ENCODE measurements at regions not wholly inside any gene's neighbourhood (a gene's known extent, or its start where the extent isn't known, plus 50 kb on each side); places are given as distances from the start of the nearest gene placed in this dataset.

GRCh38 chr17:5698959-5699358, 114.7 kb upstream of the NLRP1 start:
- FAIRE-seq (no peak), DNase-seq (ENCODE audit: insufficient read length) (no peak)
- TF ChIP-seq POLR2AphosphoS5 (IDR thresholded peaks at IDR 0.05; ENCODE audit: low read depth, low read length), result no peak
- TF ChIP-seq POLR2A (IDR thresholded peaks at IDR 0.05; ENCODE audit: low read depth, low read length), result no peak
- TF ChIP-seq TAF1 (IDR thresholded peaks at IDR 0.05; ENCODE audit: borderline replicate concordance, low read depth, low read length), result no peak

- DNase-seq (ENCODE audit: insufficient read length) (no peak), FAIRE-seq (no peak)
- TF ChIP-seq POLR2A (IDR thresholded peaks at IDR 0.05; ENCODE audit: low read depth, low read length) (no peak), TAF1 (IDR thresholded peaks at IDR 0.05; ENCODE audit: borderline replicate concordance, low read depth, low read length) (no peak), POLR2AphosphoS5 (IDR thresholded peaks at IDR 0.05; ENCODE audit: low read depth, low read length) (no peak)
These were observed 115.5 kb upstream of the NLRP1 start for GRCh38 chr17:5699814-5700213.

- TF ChIP-seq TAF1 (IDR thresholded peaks at IDR 0.05; ENCODE audit: borderline replicate concordance, low read depth, low read length) (no peak), POLR2AphosphoS5 (IDR thresholded peaks at IDR 0.05; ENCODE audit: low read depth, low read length) (no peak), POLR2A (IDR thresholded peaks at IDR 0.05; ENCODE audit: low read depth, low read length) (no peak)
These were observed 116.4 kb upstream of the NLRP1 start for GRCh38 chr17:5700745-5701144.

GRCh38 chr17:5701381-5701780, 117.1 kb upstream of the NLRP1 start:
- no peak for DNase-seq (ENCODE audit: insufficient read length)
- no peak for FAIRE-seq
- no peak for TF ChIP-seq POLR2AphosphoS5 (IDR thresholded peaks at IDR 0.05; ENCODE audit: low read depth, low read length)
- no peak for TF ChIP-seq TAF1 (IDR thresholded peaks at IDR 0.05; ENCODE audit: borderline replicate concordance, low read depth, low read length)
- no peak for TF ChIP-seq POLR2A (IDR thresholded peaks at IDR 0.05; ENCODE audit: low read depth, low read length)

More at GRCh38 chr17:5700745-5701144, 116.4 kb upstream of the NLRP1 start:
- FAIRE-seq (no peak), DNase-seq (ENCODE audit: insufficient read length) (no peak)

- TF ChIP-seq TAF1 (IDR thresholded peaks at IDR 0.05; ENCODE audit: borderline replicate concordance, low read depth, low read length) (no peak), POLR2A (IDR thresholded peaks at IDR 0.05; ENCODE audit: low read depth, low read length) (no peak), POLR2AphosphoS5 (IDR thresholded peaks at IDR 0.05; ENCODE audit: low read depth, low read length) (no peak)
- DNase-seq (ENCODE audit: insufficient read length), result no peak
These were observed 118.7 kb upstream of the NLRP1 start for GRCh38 chr17:5702951-5703510.

GRCh38 chr17:5703736-5704135, 119.4 kb upstream of the NLRP1 start:
- DNase-seq (ENCODE audit: insufficient read length) (no peak), FAIRE-seq (no peak)
- no peak for TF ChIP-seq POLR2A (IDR thresholded peaks at IDR 0.05; ENCODE audit: low read depth, low read length)
- no peak for TF ChIP-seq TAF1 (IDR thresholded peaks at IDR 0.05; ENCODE audit: borderline replicate concordance, low read depth, low read length)
- TF ChIP-seq POLR2AphosphoS5 (IDR thresholded peaks at IDR 0.05; ENCODE audit: low read depth, low read length), result no peak

More at GRCh38 chr17:5702951-5703510, 118.7 kb upstream of the NLRP1 start:
- no peak for FAIRE-seq

- no peak for DNase-seq (ENCODE audit: insufficient read length)
These were observed 121.0 kb upstream of the NLRP1 start for GRCh38 chr17:5705081-5705875.

GRCh38 chr17:5705876-5706576, 121.7 kb upstream of the NLRP1 start:
- DNase-seq (ENCODE audit: insufficient read length) (no peak), FAIRE-seq (no peak)
- no peak for TF ChIP-seq POLR2A (IDR thresholded peaks at IDR 0.05; ENCODE audit: low read depth, low read length)
- TF ChIP-seq TAF1 (IDR thresholded peaks at IDR 0.05; ENCODE audit: borderline replicate concordance, low read depth, low read length), result no peak
- no peak for TF ChIP-seq POLR2AphosphoS5 (IDR thresholded peaks at IDR 0.05; ENCODE audit: low read depth, low read length)

More at GRCh38 chr17:5705081-5705875, 121.0 kb upstream of the NLRP1 start:
- no peak for TF ChIP-seq POLR2AphosphoS5 (IDR thresholded peaks at IDR 0.05; ENCODE audit: low read depth, low read length)
- no peak for TF ChIP-seq POLR2A (IDR thresholded peaks at IDR 0.05; ENCODE audit: low read depth, low read length)
- TF ChIP-seq TAF1 (IDR thresholded peaks at IDR 0.05; ENCODE audit: borderline replicate concordance, low read depth, low read length), result no peak
- FAIRE-seq, result no peak

DNA sequence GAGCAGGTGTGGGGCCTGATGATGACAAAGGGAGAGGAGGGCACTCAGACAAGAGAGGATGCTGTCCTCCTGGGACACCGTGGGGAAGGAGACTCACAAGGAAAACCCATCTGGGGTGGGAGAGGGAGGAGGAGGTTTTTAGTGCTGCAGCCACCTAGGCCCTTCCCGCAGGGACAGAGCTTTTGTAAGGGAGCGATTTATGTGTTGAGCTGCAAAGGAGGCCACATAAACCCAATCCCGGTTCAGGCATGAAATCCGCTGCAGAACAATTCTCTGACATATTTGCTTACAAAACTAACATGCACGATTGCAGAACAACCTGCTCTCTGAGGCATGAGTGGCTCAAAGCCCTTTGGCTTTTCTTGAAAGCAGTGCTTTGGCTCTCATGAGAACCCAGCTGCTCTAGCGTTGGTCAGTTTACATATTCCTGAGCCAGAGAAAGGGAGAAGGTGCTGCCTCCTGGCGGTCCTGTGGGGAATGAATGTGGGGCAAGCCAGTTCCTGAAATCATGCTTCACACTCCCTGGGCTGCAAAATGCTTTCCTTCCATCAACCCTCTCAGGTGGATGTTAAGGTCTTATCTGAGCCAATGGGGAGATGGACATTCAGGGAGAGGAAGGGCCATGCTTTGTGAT, 122.4 kb upstream of the NLRP1 start:
- FAIRE-seq (peak; percentile 81), DNase-seq (ENCODE audit: insufficient read length) (peak; percentile 46)
- TF ChIP-seq POLR2A (IDR thresholded peaks at IDR 0.05; ENCODE audit: low read depth, low read length) (no peak), POLR2AphosphoS5 (IDR thresholded peaks at IDR 0.05; ENCODE audit: low read depth, low read length) (no peak), TAF1 (IDR thresholded peaks at IDR 0.05; ENCODE audit: borderline replicate concordance, low read depth, low read length) (no peak)

DNA sequence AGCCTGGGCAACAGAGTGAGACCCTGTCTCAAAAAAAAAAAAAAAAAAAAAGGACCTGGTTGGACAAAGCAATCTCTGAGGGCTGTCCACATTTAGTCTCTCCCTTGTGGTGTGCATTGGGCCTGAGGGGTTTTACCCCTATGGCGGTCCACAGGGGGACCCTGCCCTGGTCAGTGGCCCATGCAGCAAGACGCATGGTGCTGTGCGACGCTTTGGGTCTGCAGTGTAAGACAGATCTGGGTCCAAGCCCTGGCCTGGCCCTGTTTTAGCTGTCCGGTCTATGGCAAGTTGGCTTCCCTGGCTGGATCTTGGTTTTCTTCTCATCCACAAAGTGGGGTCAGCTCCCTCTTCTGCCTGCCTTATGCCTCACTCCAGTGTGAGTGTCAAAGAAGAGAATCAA, 123.2 kb upstream of the NLRP1 start:
- TF ChIP-seq POLR2A (IDR thresholded peaks at IDR 0.05; ENCODE audit: low read depth, low read length) (no peak), POLR2AphosphoS5 (IDR thresholded peaks at IDR 0.05; ENCODE audit: low read depth, low read length) (no peak), TAF1 (IDR thresholded peaks at IDR 0.05; ENCODE audit: borderline replicate concordance, low read depth, low read length) (no peak)
- DNase-seq (ENCODE audit: insufficient read length) (no peak), FAIRE-seq (no peak)

GRCh38 chr17:5708344-5708743, 124.0 kb upstream of the NLRP1 start:
- TF ChIP-seq POLR2AphosphoS5 (IDR thresholded peaks at IDR 0.05; ENCODE audit: low read depth, low read length), result no peak
- no peak for TF ChIP-seq TAF1 (IDR thresholded peaks at IDR 0.05; ENCODE audit: borderline replicate concordance, low read depth, low read length)
- TF ChIP-seq POLR2A (IDR thresholded peaks at IDR 0.05; ENCODE audit: low read depth, low read length), result no peak
- FAIRE-seq (no peak), DNase-seq (ENCODE audit: insufficient read length) (no peak)

All from GM12892 (cell line).